HG03064 (cell line): ENCODE measurements at regions not wholly inside any gene's neighbourhood (a gene's known extent, or its start where the extent isn't known, plus 50 kb on each side); places are given as distances from the start of the nearest gene placed in this dataset.

Experiments used
- ATAC-seq: cut with Tn5 transposase; IDR thresholded peaks from one replicate; pipeline ENCODE4 v1.9.1; 2021; ENCODE audit warnings: low read depth; ENCODE audit not compliant: unreplicated experiment

- ATAC-seq, result no peak
These were observed 460.7 kb downstream of the INSC start for GRCh38 chr11:15575409-15575808.

GRCh38 chr11:15576769-15577168, 462.0 kb downstream of the INSC start:
- no peak for ATAC-seq

GRCh38 chr11:15577519-15577918, 462.8 kb downstream of the INSC start:
- no peak for ATAC-seq

GRCh38 chr11:15579287-15580001, 464.7 kb downstream of the INSC start:
- ATAC-seq, result no peak

GRCh38 chr11:15580056-15580774, 465.5 kb downstream of the INSC start:
- ATAC-seq, result no peak

GRCh38 chr11:15580775-15581095, 466.0 kb downstream of the INSC start:
- ATAC-seq, result no peak

- no peak for ATAC-seq
These were observed 469.4 kb downstream of the INSC start for GRCh38 chr11:15584158-15584557.

GRCh38 chr11:15585602-15586331, 471.0 kb downstream of the INSC start:
- no peak for ATAC-seq

GRCh38 chr11:15586741-15587473, 472.2 kb downstream of the INSC start:
- ATAC-seq, result no peak

GRCh38 chr11:15589070-15589626, 474.4 kb downstream of the INSC start:
- no peak for ATAC-seq

- ATAC-seq, result no peak
These were observed 475.4 kb downstream of the INSC start for GRCh38 chr11:15590132-15590531.

GRCh38 chr11:15591112-15591537, 476.4 kb downstream of the INSC start:
- no peak for ATAC-seq

- no peak for ATAC-seq
These were observed 479.9 kb downstream of the INSC start for GRCh38 chr11:15594607-15595006.

- no peak for ATAC-seq
These were observed 484.7 kb downstream of the INSC start for GRCh38 chr11:15599376-15599775.

GRCh38 chr11:15602047-15602446, 487.3 kb downstream of the INSC start:
- no peak for ATAC-seq

- ATAC-seq, result no peak
These were observed 488.3 kb downstream of the INSC start for GRCh38 chr11:15602785-15603567.

- no peak for ATAC-seq
These were observed 490.4 kb downstream of the INSC start for GRCh38 chr11:15605094-15605493.

GRCh38 chr11:15607361-15608036, 492.8 kb downstream of the INSC start:
- ATAC-seq, result no peak

GRCh38 chr11:15609445-15609844, 494.7 kb downstream of the INSC start:
- ATAC-seq, result no peak
